GM19395 (cell line): ENCODE measurements at regions not wholly inside any gene's neighbourhood (a gene's known extent, or its start where the extent isn't known, plus 50 kb on each side); places are given as distances from the start of the nearest gene placed in this dataset.
"Not testable (repeated sequence)": the region's sequence is repeated elsewhere in the genome, so short reads cannot be mapped to it uniquely, and the experiment has no call there.

Experiments
- ATAC-seq: cut with Tn5 transposase; IDR thresholded peaks from one replicate; pipeline ENCODE4 v1.9.1; 2021; ENCODE audit warnings: mild to moderate bottlenecking, moderate library complexity; ENCODE audit not compliant: unreplicated experiment

- no peak for ATAC-seq
These were observed 179.6 kb downstream of the TBC1D2B start for GRCh38 chr15:77897896-77898406.

GRCh38 chr15:77897113-77897895, 180.2 kb downstream of the TBC1D2B start:
- ATAC-seq, result not testable (repeated sequence)

GRCh38 chr15:77896147-77897112, 181.1 kb downstream of the TBC1D2B start:
- ATAC-seq, result not testable (repeated sequence)

- ATAC-seq, result no peak
These were observed 181.8 kb downstream of the TBC1D2B start for GRCh38 chr15:77895742-77896141.

GRCh38 chr15:77895145-77895544, 182.4 kb downstream of the TBC1D2B start:
- not testable (repeated sequence) for ATAC-seq

GRCh38 chr15:77893671-77894640, 183.6 kb downstream of the TBC1D2B start:
- ATAC-seq, result not testable (repeated sequence)

- not testable (repeated sequence) for ATAC-seq
These were observed 184.3 kb downstream of the TBC1D2B start for GRCh38 chr15:77893246-77893645.

- ATAC-seq, result no peak
These were observed 185.2 kb downstream of the TBC1D2B start for GRCh38 chr15:77892335-77892734.

- not testable (repeated sequence) for ATAC-seq
These were observed 185.6 kb downstream of the TBC1D2B start for GRCh38 chr15:77891862-77892261.

GRCh38 chr15:77890911-77891801, 186.4 kb downstream of the TBC1D2B start:
- peak; percentile 49 for ATAC-seq

GRCh38 chr15:77889828-77890725, 187.4 kb downstream of the TBC1D2B start:
- ATAC-seq, result not testable (repeated sequence)

- ATAC-seq, result no peak
These were observed 188.3 kb downstream of the TBC1D2B start for GRCh38 chr15:77889009-77889806.

GRCh38 chr15:77887563-77888429, 189.7 kb downstream of the TBC1D2B start:
- ATAC-seq, result not testable (repeated sequence)

- ATAC-seq, result no peak
These were observed 190.6 kb downstream of the TBC1D2B start for GRCh38 chr15:77886805-77887448.

- ATAC-seq, result not testable (repeated sequence)
These were observed 191.5 kb downstream of the TBC1D2B start for GRCh38 chr15:77885877-77886500.
